ENCODE measurements at regions not wholly inside any gene's neighbourhood (a gene's known extent, or its start where the extent isn't known, plus 50 kb on each side); places are given as distances from the start of the nearest gene placed in this dataset.

DNA sequence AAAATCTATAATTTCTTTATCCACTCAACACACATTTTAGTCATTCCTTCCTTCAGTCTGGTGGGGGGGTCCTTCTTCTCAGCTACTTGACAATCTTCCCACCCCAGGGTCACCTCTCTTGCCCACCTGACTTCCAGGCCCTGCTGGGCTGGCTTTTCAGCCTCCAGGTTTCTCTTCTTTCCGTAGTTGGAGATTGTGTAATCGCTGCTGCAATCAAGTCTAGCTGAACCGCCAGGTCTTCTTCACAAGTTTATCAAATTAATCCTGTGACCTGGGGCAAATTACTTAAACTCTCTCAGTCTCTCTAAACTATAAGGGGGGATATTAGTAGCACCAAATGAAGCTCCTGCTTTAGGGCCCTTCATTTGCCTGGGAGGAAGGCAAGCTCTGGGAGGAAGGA lies 102.9 kb upstream of the TNIP3 start:
- DNase-seq, result no peak
- no peaks in the 10 kb centered on the region for H3K36me3 Mint-ChIP-seq (ENCODE audit: low read depth)

DNA sequence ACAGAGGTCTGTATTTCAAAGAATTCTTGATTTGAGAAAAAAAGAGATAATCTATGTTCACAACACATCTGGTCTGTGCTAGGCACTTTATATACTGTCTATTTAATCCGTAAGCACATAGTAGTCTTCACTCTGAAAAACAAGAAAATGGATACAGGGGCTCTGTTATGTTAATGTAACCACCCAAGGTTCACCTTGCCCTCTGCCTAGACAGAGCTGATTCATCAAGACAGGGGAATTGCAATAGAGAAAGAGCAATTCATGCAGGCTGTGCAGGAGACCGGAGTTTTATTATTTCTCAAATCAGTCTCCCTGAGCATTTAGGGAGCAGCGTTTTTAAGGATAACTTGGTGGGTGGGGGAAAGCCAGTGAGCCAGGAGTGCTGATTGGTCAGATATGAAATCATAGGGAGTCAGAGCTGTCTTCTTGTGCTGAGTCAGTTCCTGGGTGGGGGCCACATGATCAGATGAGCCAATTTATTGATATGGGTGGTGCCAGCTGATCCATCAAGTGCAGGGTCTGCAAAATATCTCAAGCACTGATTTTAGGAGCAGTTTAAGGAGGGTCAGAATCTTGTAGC lies 92.9 kb upstream of the TNIP3 start:
- Mint-ChIP-seq H3K9me3 (no peaks in the 10 kb centered on the region), H3K4me1 (ENCODE audit: low read depth) (peaks cover 18% of the 10 kb centered on the region), H3K4me3 (no peak overlapping the region), H3K27me3 (ENCODE audit: insufficient read depth) (no peaks in the 10 kb centered on the region; the same call in 1 of the 2 replicates), H3K36me3 (ENCODE audit: low read depth) (no peaks in the 10 kb centered on the region), H3K27ac (peak overlapping the region; percentile 23; the same call in 1 of the 2 replicates)
- DNase-seq, result no peak
- TF ChIP-seq, protein P1, sequence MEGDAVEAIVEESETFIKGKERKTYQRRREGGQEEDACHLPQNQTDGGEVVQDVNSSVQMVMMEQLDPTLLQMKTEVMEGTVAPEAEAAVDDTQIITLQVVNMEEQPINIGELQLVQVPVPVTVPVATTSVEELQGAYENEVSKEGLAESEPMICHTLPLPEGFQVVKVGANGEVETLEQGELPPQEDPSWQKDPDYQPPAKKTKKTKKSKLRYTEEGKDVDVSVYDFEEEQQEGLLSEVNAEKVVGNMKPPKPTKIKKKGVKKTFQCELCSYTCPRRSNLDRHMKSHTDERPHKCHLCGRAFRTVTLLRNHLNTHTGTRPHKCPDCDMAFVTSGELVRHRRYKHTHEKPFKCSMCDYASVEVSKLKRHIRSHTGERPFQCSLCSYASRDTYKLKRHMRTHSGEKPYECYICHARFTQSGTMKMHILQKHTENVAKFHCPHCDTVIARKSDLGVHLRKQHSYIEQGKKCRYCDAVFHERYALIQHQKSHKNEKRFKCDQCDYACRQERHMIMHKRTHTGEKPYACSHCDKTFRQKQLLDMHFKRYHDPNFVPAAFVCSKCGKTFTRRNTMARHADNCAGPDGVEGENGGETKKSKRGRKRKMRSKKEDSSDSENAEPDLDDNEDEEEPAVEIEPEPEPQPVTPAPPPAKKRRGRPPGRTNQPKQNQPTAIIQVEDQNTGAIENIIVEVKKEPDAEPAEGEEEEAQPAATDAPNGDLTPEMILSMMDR (IDR thresholded peaks at IDR 0.05), result no peak

More for the DNA sequence above, 102.9 kb upstream of the TNIP3 start:
- Mint-ChIP-seq H3K4me1 (ENCODE audit: low read depth) (peaks cover 5% of the 10 kb centered on the region; the same call in 1 of the 2 replicates), H3K27ac (no peak overlapping the region), H3K27me3 (ENCODE audit: insufficient read depth) (no peaks in the 10 kb centered on the region; the same call in 1 of the 2 replicates), H3K4me3 (no peak overlapping the region), H3K9me3 (no peaks in the 10 kb centered on the region)
- TF ChIP-seq, protein P1 (IDR thresholded peaks at IDR 0.05), result no peak

DNA sequence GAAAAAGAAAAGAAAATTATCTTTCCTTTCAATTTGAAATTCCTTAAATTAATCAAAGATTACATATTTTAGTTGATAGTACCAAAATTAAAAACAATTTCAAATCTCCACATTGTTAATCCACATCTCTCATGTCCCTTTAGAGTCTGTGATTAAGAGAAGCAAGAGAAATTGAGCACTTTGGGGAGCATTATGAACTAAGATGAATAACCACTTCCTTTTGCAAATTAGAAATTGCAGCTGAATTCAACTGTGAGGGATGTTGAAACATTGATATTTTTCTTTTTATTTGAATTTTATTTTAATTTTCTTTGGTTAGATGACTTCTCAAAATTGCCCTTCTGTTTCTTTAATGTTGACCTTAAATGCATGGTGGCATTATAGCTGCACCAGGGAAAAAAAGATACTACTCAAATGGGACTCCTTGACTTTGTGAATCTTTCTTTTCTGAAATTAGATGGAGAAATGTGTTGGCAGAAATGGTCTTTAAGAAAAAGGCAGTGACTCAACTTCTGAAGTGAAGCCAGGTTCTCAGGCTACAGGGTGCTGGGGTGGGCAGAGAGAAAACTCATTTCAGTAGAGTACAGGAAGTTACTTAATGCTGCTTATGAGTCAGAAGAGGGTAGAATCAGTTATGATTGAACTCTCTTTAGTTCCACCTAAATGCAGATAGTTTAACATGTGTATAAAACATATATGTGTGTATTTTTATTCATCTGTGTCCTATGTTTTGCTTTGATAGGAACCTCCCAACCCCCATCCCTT lies 92.0 kb upstream of the TNIP3 start:
- TF ChIP-seq, protein P1 (IDR thresholded peaks at IDR 0.05), result no peak
- Mint-ChIP-seq H3K36me3 (ENCODE audit: low read depth) (no peaks in the 10 kb centered on the region), H3K4me1 (ENCODE audit: low read depth) (peaks cover 18% of the 10 kb centered on the region), H3K27ac (peak overlapping the region; percentile 57; the same call in 1 of the 2 replicates), H3K9me3 (no peaks in the 10 kb centered on the region), H3K27me3 (ENCODE audit: insufficient read depth) (no peaks in the 10 kb centered on the region; the same call in 1 of the 2 replicates), H3K4me3 (peak overlapping the region; percentile 18; the same call in 1 of the 2 replicates)
- peak; percentile 90 for DNase-seq

DNA sequence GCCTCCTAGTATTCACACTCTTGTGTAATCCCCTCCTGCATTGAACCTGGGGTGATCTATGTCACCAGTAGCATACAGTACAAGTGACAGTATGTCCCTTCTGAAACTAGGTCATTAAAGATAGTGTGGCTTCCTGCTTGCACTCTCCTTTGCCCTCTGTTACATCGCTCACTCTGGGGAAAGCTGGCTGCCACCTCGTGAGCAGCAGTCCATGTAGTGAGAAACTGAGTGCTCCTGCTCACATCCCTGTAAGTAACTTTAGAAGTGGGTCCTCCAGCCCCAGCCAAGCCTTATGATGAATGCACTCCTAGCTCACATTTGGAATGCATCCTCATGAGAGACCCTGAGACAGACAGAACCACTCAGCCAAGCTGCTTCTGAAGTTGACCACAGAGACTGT lies 89.8 kb upstream of the TNIP3 start:
- Mint-ChIP-seq H3K27me3 (ENCODE audit: insufficient read depth) (no peaks in the 10 kb centered on the region; the same call in 1 of the 2 replicates), H3K27ac (no peak overlapping the region), H3K4me3 (no peak overlapping the region), H3K36me3 (ENCODE audit: low read depth) (no peaks in the 10 kb centered on the region), H3K4me1 (ENCODE audit: low read depth) (peaks cover 18% of the 10 kb centered on the region), H3K9me3 (no peaks in the 10 kb centered on the region)
- TF ChIP-seq, protein P1 (IDR thresholded peaks at IDR 0.05), result no peak
- no peak for DNase-seq

DNA sequence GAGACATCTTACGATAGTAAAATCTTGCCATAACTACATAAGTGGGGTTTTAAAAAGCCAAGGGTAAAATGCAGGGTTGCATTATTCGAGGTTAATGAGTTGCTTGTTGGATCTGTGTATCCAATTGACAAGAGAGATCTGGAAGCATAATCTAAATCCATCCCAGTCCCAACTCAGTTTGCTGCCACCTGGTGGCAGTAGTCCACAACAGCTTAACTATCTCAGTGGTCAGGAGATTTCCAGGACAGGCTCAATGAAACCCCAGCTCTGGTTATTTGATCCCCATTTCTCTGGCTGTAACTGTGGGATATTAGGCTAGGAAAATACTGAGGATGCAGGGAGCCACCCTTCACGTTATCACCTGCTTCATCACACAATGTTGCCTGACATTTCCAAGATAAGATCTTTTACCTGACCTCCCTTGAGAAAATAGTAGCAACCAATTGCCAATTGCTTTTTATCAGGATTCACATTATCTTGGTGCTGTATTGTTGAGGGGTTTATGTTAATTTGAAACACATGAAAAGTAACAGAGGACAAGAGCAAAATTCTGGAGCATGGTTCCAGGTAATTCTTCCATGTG lies 88.2 kb upstream of the TNIP3 start:
- Mint-ChIP-seq H3K36me3 (ENCODE audit: low read depth) (no peaks in the 10 kb centered on the region), H3K4me3 (no peak overlapping the region), H3K27me3 (ENCODE audit: insufficient read depth) (no peaks in the 10 kb centered on the region; the same call in none of the 2 replicates), H3K9me3 (no peaks in the 10 kb centered on the region), H3K4me1 (ENCODE audit: low read depth) (peaks cover 14% of the 10 kb centered on the region), H3K27ac (no peak overlapping the region)
- peak; percentile 56 for DNase-seq
- TF ChIP-seq, protein P1 (IDR thresholded peaks at IDR 0.05), result peak; percentile 95
